ENCODE measurements at regions not wholly inside any gene's neighbourhood (a gene's known extent, or its start where the extent isn't known, plus 50 kb on each side); places are given as distances from the start of the nearest gene placed in this dataset.

GRCh38 chr2:240300840-240301239, 134.6 kb upstream of the GPC1 start:
- Mint-ChIP-seq H3K27me3 (peaks cover 20% of the 10 kb centered on the region), H3K27ac (no peak overlapping the region), H3K9me3 (no peaks in the 10 kb centered on the region), H3K36me3 (ENCODE audit: low read depth) (no peaks in the 10 kb centered on the region), H3K4me1 (ENCODE audit: low read depth) (no peaks in the 10 kb centered on the region), H3K4me3 (no peak overlapping the region)
- no peak for TF ChIP-seq CTCF (IDR thresholded peaks at IDR 0.05)
- ATAC-seq (ENCODE audit: poor library complexity) (no peak), DNase-seq (no peak)
- ChIA-PET CTCF (no interaction called here), POLR2A (no interaction called here)
- no peak overlapping the region for H3K4me3 ChIP-seq (ENCODE audit: low read length)
- H3K36me3 ChIP-seq (ENCODE audit: insufficient read depth, low read length), result no peaks in the 10 kb centered on the region
- intact Hi-C loops (cut with DNase I, micrococcal nuclease), result no loop called here
- H3K27ac ChIP-seq (ENCODE audit: low read depth in 1 of 2, low read length in 2 of 2), result no peak overlapping the region
- H3K4me1 ChIP-seq (ENCODE audit: insufficient read depth, low read length), result no peaks in the 10 kb centered on the region
- H3K9me3 ChIP-seq (ENCODE audit: control insufficient read depth in 1 of 2, insufficient read depth in 1 of 2, low read length in 2 of 2), result no peaks in the 10 kb centered on the region
- peaks cover 0 to 3% of the 10 kb centered on the region in 2 experiments for H3K27me3 ChIP-seq (ENCODE audit: control insufficient read depth in 1 of 2, insufficient read depth in 2 of 2, low read length in 2 of 2)

GRCh38 chr2:240301256-240301795, 134.1 kb upstream of the GPC1 start:
- H3K36me3 ChIP-seq (ENCODE audit: insufficient read depth, low read length), result no peaks in the 10 kb centered on the region
- H3K4me1 ChIP-seq (ENCODE audit: insufficient read depth, low read length), result no peaks in the 10 kb centered on the region
- no peak overlapping the region for H3K27ac Mint-ChIP-seq
- no peaks in the 10 kb centered on the region for H3K9me3 ChIP-seq (ENCODE audit: control insufficient read depth in 1 of 2, insufficient read depth in 1 of 2, low read length in 2 of 2)
- no peak for TF ChIP-seq CTCF (IDR thresholded peaks at IDR 0.05)
- H3K4me3 ChIP-seq (ENCODE audit: low read length), result no peak overlapping the region
- no peaks in the 10 kb centered on the region for H3K9me3 Mint-ChIP-seq
- H3K27ac ChIP-seq (ENCODE audit: low read depth in 1 of 2, low read length in 2 of 2), result no peak overlapping the region
- no peaks in the 10 kb centered on the region for H3K4me1 Mint-ChIP-seq (ENCODE audit: low read depth)
- no peaks in the 10 kb centered on the region for H3K36me3 Mint-ChIP-seq (ENCODE audit: low read depth)
- POLR2A ChIA-PET, result no interaction called here
- H3K27me3 Mint-ChIP-seq, result peaks cover 20% of the 10 kb centered on the region
- intact Hi-C loops (cut with DNase I, micrococcal nuclease), result no loop called here
- ATAC-seq (ENCODE audit: poor library complexity), result no peak
- no peak overlapping the region for H3K4me3 Mint-ChIP-seq
- DNase-seq, result no peak
- H3K27me3 ChIP-seq (ENCODE audit: control insufficient read depth in 1 of 2, insufficient read depth in 2 of 2, low read length in 2 of 2), result peaks cover 0 to 3% of the 10 kb centered on the region in 2 experiments
- CTCF ChIA-PET, result no interaction called here

- TF ChIP-seq CTCF (IDR thresholded peaks at IDR 0.05), result no peak
- Mint-ChIP-seq H3K27ac (no peak overlapping the region), H3K27me3 (peaks cover 20% of the 10 kb centered on the region), H3K9me3 (no peaks in the 10 kb centered on the region), H3K4me3 (no peak overlapping the region), H3K36me3 (ENCODE audit: low read depth) (no peaks in the 10 kb centered on the region), H3K4me1 (ENCODE audit: low read depth) (no peaks in the 10 kb centered on the region)
- H3K27me3 ChIP-seq (ENCODE audit: control insufficient read depth in 1 of 2, insufficient read depth in 2 of 2, low read length in 2 of 2), result peaks cover 0 to 3% of the 10 kb centered on the region in 2 experiments
- no peaks in the 10 kb centered on the region for H3K4me1 ChIP-seq (ENCODE audit: insufficient read depth, low read length)
- ChIA-PET CTCF (no interaction called here), POLR2A (no interaction called here)
- no peak for ATAC-seq (ENCODE audit: poor library complexity)
- no peak overlapping the region for H3K4me3 ChIP-seq (ENCODE audit: low read length)
- H3K36me3 ChIP-seq (ENCODE audit: insufficient read depth, low read length), result no peaks in the 10 kb centered on the region
- H3K9me3 ChIP-seq (ENCODE audit: control insufficient read depth in 1 of 2, insufficient read depth in 1 of 2, low read length in 2 of 2), result no peaks in the 10 kb centered on the region
- intact Hi-C loops (cut with DNase I, micrococcal nuclease), result no loop called here
- DNase-seq, result no peak
- H3K27ac ChIP-seq (ENCODE audit: low read depth in 1 of 2, low read length in 2 of 2), result no peak overlapping the region
These were observed 133.4 kb upstream of the GPC1 start for GRCh38 chr2:240302041-240302440.

All from CD4-positive, alpha-beta T cell (primary cell).